Ishikawa (cell line): ENCODE measurements at regions not wholly inside any gene's neighbourhood (a gene's known extent, or its start where the extent isn't known, plus 50 kb on each side); places are given as distances from the start of the nearest gene placed in this dataset.
A peak's percentile ranks its signal among the peaks of the same experiment; 100 is the strongest.

ENCODE experiments used
- CEBPB ChIP-seq: IDR thresholded peaks from 2 replicates; pipeline ENCODE4 v1.6.1; 2012
- CREB1 ChIP-seq: IDR thresholded peaks from 2 replicates; pipeline ENCODE4 v1.6.1; 2012; ENCODE audit warnings: low read depth
- EGR1 ChIP-seq: IDR thresholded peaks from 2 replicates; pipeline ENCODE4 v1.6.1; 2012
- EP300 ChIP-seq: IDR thresholded peaks from 2 replicates; pipeline ENCODE4 v1.6.1; 2012; ENCODE audit warnings: borderline replicate concordance
- FOXM1 ChIP-seq: IDR thresholded peaks from 2 replicates; pipeline ENCODE4 v1.6.1; 2012; ENCODE audit warnings: low read depth, borderline replicate concordance
- MAX ChIP-seq: IDR thresholded peaks from 2 replicates; pipeline ENCODE4 v1.6.1; 2012
- NFIC ChIP-seq: IDR thresholded peaks from 2 replicates; pipeline ENCODE4 v1.6.1; 2012
- RAD21 ChIP-seq: IDR thresholded peaks from 2 replicates; pipeline ENCODE4 v1.6.1; 2012; ENCODE audit warnings: low read depth
- TAF1 ChIP-seq: IDR thresholded peaks from 2 replicates; pipeline ENCODE4 v1.6.1; 2012; ENCODE audit warnings: low read depth, mild to moderate bottlenecking
- TCF12 ChIP-seq: IDR thresholded peaks from 2 replicates; pipeline ENCODE4 v1.6.1; 2012; ENCODE audit warnings: low read depth
- TEAD4 ChIP-seq: IDR thresholded peaks from 2 replicates; pipeline ENCODE4 v1.6.1; 2012
- YY1 ChIP-seq: IDR thresholded peaks from 2 replicates; pipeline ENCODE4 v1.6.1; 2012; ENCODE audit warnings: low read depth
- ZBTB7A ChIP-seq: IDR thresholded peaks from 2 replicates; pipeline ENCODE4 v1.6.1; 2012; ENCODE audit warnings: low read depth
- TF ChIP-seq, protein P1 (sequence below): IDR thresholded peaks from 2 replicates; pipeline ENCODE4 v1.6.1; 2012
- TF ChIP-seq, protein P2 (sequence below): IDR thresholded peaks from 2 replicates; pipeline ENCODE4 v1.6.1; 2012; ENCODE audit warnings: low read depth, mild to moderate bottlenecking

DNA sequence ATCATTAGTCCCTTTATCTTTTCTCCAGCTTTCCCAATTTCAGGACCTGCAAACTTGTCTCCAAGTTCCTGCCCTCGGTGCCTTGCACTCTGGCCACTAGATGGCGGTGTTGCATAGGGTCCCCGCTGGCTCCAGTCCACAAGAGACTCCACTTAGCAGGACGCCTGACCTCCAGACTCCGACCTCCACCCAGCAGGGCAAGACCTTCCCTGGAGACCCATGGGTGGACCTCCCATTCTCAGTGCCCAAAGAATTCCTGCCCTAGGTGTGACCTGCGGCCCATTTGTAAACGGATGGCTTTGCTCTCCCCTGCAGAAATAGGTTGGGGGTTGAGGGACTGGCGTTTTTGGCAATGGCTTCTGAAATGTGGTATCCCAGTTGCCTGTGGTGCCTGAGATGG lies 82.6 kb downstream of the LSM3 start:
- TF ChIP-seq CREB1 (no peak), RAD21 (peak; percentile 99), NFIC (0 out of 2 replicates have a peak, but pooled peaks have one; percentile 17), TEAD4 (no peak)
- TF ChIP-seq, protein P1, sequence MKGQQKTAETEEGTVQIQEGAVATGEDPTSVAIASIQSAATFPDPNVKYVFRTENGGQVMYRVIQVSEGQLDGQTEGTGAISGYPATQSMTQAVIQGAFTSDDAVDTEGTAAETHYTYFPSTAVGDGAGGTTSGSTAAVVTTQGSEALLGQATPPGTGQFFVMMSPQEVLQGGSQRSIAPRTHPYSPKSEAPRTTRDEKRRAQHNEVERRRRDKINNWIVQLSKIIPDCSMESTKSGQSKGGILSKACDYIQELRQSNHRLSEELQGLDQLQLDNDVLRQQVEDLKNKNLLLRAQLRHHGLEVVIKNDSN, result no peak

- no peak for TF ChIP-seq YY1
- no peak for TF ChIP-seq TEAD4
- TF ChIP-seq ZBTB7A, result no peak
- TF ChIP-seq, protein P1, result no peak
- no peak for TF ChIP-seq EGR1
- TF ChIP-seq MAX, result no peak
- TF ChIP-seq FOXM1, result no peak
- TF ChIP-seq CEBPB, result no peak
- TF ChIP-seq RAD21, result no peak
- TF ChIP-seq, protein P2, sequence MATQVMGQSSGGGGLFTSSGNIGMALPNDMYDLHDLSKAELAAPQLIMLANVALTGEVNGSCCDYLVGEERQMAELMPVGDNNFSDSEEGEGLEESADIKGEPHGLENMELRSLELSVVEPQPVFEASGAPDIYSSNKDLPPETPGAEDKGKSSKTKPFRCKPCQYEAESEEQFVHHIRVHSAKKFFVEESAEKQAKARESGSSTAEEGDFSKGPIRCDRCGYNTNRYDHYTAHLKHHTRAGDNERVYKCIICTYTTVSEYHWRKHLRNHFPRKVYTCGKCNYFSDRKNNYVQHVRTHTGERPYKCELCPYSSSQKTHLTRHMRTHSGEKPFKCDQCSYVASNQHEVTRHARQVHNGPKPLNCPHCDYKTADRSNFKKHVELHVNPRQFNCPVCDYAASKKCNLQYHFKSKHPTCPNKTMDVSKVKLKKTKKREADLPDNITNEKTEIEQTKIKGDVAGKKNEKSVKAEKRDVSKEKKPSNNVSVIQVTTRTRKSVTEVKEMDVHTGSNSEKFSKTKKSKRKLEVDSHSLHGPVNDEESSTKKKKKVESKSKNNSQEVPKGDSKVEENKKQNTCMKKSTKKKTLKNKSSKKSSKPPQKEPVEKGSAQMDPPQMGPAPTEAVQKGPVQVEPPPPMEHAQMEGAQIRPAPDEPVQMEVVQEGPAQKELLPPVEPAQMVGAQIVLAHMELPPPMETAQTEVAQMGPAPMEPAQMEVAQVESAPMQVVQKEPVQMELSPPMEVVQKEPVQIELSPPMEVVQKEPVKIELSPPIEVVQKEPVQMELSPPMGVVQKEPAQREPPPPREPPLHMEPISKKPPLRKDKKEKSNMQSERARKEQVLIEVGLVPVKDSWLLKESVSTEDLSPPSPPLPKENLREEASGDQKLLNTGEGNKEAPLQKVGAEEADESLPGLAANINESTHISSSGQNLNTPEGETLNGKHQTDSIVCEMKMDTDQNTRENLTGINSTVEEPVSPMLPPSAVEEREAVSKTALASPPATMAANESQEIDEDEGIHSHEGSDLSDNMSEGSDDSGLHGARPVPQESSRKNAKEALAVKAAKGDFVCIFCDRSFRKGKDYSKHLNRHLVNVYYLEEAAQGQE, result no peak
- TF ChIP-seq TAF1, result no peak
- TF ChIP-seq EP300, result no peak
- TF ChIP-seq TCF12, result no peak
- TF ChIP-seq CREB1, result no peak
- TF ChIP-seq NFIC, result no peak
Observed at GRCh38 chr3:14262212-14262611, 83.6 kb downstream of the LSM3 start.

- TF ChIP-seq YY1 (no peak), RAD21 (no peak), TCF12 (no peak), ZBTB7A (no peak), TEAD4 (no peak), TAF1 (no peak), EGR1 (no peak), FOXM1 (no peak), MAX (no peak), EP300 (no peak), CREB1 (no peak), NFIC (no peak), CEBPB (no peak)
- TF ChIP-seq, protein P1, result no peak
- TF ChIP-seq, protein P2, result no peak
Observed at GRCh38 chr3:14262867-14263266, 84.2 kb downstream of the LSM3 start.

- TF ChIP-seq EP300, result no peak
- no peak for TF ChIP-seq TEAD4
- no peak for TF ChIP-seq TCF12
- TF ChIP-seq, protein P1, result no peak
- no peak for TF ChIP-seq NFIC
- no peak for TF ChIP-seq RAD21
- TF ChIP-seq CEBPB, result no peak
- TF ChIP-seq, protein P2, result no peak
- TF ChIP-seq FOXM1, result no peak
- TF ChIP-seq ZBTB7A, result no peak
- TF ChIP-seq YY1, result no peak
- no peak for TF ChIP-seq CREB1
- TF ChIP-seq MAX, result no peak
- no peak for TF ChIP-seq EGR1
- TF ChIP-seq TAF1, result no peak
Observed at GRCh38 chr3:14263317-14264005, 84.8 kb downstream of the LSM3 start.
